Activated T-cell treated with anti-CD3 and anti-CD28 coated beads, Interleukin-2, amount 50 U/mL, for 4 hours (primary cell): ENCODE measurements at regions not wholly inside any gene's neighbourhood (a gene's known extent, or its start where the extent isn't known, plus 50 kb on each side); places are given as distances from the start of the nearest gene placed in this dataset.

ENCODE experiments used
- ATAC-seq, 2 donors: fragments of 200-7000 bp; cut with Tn5 transposase; one replicate each; pipeline ENCODE4 v1.10.0; 2021
- DNase-seq: peaks from one replicate; pipeline ENCODE4 v3.0.0-alpha.2; 2020
- H3K27me3 Mint-ChIP-seq: one replicate; pipeline ENCODE4 v1.8.0; 2021; ENCODE audit warnings: low read depth, mixed read lengths
- H3K36me3 Mint-ChIP-seq: one replicate; pipeline ENCODE4 v1.8.0; 2022; ENCODE audit warnings: mixed read lengths; ENCODE audit not compliant: insufficient read depth
- H3K4me1 Mint-ChIP-seq: one replicate; pipeline ENCODE4 v1.8.0; 2021; ENCODE audit warnings: low read depth, mixed read lengths
- H3K4me3 Mint-ChIP-seq: one replicate; pipeline ENCODE4 v1.8.0; 2021; ENCODE audit warnings: mild to moderate bottlenecking, moderate library complexity, mixed read lengths
- H3K9me3 Mint-ChIP-seq: one replicate; pipeline ENCODE4 v1.8.0; 2021; ENCODE audit warnings: mixed read lengths

DNA sequence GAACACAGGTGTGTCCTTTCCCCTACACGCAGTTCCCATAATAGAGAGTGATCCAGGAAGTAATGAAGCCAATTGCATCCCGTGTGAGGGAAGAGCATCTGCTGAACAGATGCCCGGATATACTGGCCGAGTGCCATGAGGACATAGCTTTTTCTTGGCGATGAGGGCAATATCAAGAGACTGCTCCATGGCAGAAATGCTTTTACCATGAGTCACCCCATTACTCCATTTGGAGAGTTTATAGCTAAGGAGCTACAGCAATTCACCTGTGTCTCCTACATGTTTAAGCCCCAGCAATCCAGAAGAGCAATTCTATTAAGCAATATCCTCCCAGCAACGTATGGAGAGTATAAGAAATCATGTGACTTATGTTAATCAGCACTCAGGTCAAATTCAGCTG, 222.0 kb upstream of the KLF4 start:
- ATAC-seq (no peak), DNase-seq (no peak)
- Mint-ChIP-seq H3K27me3 (peaks cover 4% of the 10 kb centered on the region), H3K4me1 (no peaks in the 10 kb centered on the region), H3K36me3 (no peaks in the 10 kb centered on the region), H3K9me3 (peaks cover 6% of the 10 kb centered on the region), H3K4me3 (no peak overlapping the region)

- peaks cover 4% of the 10 kb centered on the region for H3K27me3 Mint-ChIP-seq
- ATAC-seq, result no peak
- H3K4me1 Mint-ChIP-seq, result no peaks in the 10 kb centered on the region
- peaks cover 6% of the 10 kb centered on the region for H3K9me3 Mint-ChIP-seq
- H3K4me3 Mint-ChIP-seq, result no peak overlapping the region
- no peaks in the 10 kb centered on the region for H3K36me3 Mint-ChIP-seq
- no peak for DNase-seq
Observed at GRCh38 chr9:107710953-107711352, 221.4 kb upstream of the KLF4 start.

DNA sequence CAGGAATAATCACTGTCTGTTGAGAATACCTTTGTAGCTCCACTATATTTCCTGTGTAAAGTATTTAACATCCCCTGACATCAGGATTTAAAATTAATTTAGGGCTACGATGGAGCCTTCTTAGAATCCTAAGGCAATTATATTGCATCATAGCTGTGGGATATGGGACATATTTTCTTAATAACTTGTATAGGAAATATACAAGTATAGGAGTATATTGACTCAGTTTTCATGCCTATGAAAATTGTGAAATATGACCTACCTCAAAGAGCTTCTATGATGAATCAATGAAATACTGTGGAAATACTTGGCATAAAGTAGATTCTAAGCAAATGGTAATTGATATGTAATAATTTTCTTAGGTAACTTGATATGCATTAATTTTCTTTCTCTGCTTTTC, 221.0 kb upstream of the KLF4 start:
- H3K36me3 Mint-ChIP-seq, result no peaks in the 10 kb centered on the region
- H3K9me3 Mint-ChIP-seq, result peaks cover 6% of the 10 kb centered on the region
- no peak overlapping the region for H3K4me3 Mint-ChIP-seq
- ATAC-seq, result no peak
- peaks cover 4% of the 10 kb centered on the region for H3K27me3 Mint-ChIP-seq
- no peak for DNase-seq
- H3K4me1 Mint-ChIP-seq, result no peaks in the 10 kb centered on the region

GRCh38 chr9:107708791-107709190, 219.2 kb upstream of the KLF4 start:
- DNase-seq, result no peak
- no peaks in the 10 kb centered on the region for H3K4me1 Mint-ChIP-seq
- peaks cover 6% of the 10 kb centered on the region for H3K9me3 Mint-ChIP-seq
- no peak for ATAC-seq
- no peaks in the 10 kb centered on the region for H3K36me3 Mint-ChIP-seq
- H3K4me3 Mint-ChIP-seq, result no peak overlapping the region
- peaks cover 4% of the 10 kb centered on the region for H3K27me3 Mint-ChIP-seq

DNA sequence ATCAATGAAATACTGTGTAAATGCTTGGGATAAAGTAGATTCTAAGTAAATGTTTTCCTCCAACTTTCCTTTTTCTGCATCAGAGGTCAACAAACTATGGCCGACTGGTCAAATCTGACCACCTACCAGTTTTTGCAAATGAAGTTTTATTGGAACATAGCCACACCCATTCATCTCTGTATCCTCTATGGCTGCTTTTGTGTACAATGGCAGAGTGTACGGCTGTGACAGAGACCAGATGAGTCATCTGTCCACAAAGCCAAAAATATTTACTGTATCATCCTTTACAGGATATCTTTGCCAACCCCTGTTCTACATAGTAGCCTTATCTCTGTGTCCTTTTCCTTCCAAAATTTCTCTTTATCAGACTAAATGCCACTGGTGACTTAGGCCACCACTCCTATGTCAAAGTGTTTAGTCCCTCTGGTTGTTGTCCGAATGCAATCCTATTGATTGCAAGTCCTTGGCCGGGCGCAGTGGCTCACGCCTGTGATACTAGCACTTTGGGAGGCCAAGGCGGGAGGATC, 218.4 kb upstream of the KLF4 start:
- Mint-ChIP-seq H3K36me3 (no peaks in the 10 kb centered on the region), H3K4me3 (no peak overlapping the region), H3K9me3 (peaks cover 10% of the 10 kb centered on the region), H3K4me1 (no peaks in the 10 kb centered on the region), H3K27me3 (peaks cover 4% of the 10 kb centered on the region)
- no peak for ATAC-seq
- no peak for DNase-seq

- Mint-ChIP-seq H3K36me3 (no peaks in the 10 kb centered on the region), H3K4me1 (no peaks in the 10 kb centered on the region), H3K9me3 (peaks cover 10% of the 10 kb centered on the region), H3K4me3 (no peak overlapping the region), H3K27me3 (peaks cover 4% of the 10 kb centered on the region)
- DNase-seq (no peak), ATAC-seq (no peak)
Observed at GRCh38 chr9:107707428-107707837, 217.9 kb upstream of the KLF4 start.

DNA sequence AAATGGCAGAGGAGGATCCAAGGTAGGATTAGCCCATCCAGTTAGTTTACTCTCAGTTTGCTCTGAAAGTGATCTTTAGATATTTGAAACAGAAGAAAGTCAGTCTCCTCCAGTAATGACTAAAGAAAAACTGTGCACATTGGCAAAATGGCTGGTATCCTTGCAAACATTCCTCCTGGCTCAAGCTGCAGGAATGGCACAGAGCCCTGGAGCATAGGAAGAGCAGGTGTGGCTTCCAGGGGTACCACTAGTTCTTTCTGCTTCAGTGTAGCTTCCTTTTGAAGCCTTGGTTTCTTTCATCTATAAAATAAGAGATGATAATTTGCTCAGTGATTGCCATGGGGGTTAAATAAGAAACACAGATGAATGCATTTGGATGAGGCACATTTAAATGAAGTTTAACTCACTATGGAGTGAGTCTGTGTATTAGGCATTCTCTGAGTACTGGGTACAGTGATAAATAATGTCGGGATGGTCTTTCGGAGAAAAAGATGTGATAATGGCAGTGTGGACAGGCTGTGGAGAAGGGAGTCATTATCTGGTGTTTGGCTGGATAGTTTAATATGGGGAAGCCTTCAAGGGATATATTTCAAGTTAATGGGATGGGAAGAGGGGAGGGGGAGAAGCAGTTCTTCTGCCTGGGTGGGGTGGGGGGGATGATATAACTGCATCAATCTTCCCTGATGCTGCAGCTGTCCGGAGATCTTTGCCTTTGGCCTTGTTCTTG, 217.3 kb upstream of the KLF4 start:
- ATAC-seq (no peak), DNase-seq (no peak)
- Mint-ChIP-seq H3K4me1 (no peaks in the 10 kb centered on the region), H3K9me3 (peaks cover 10% of the 10 kb centered on the region), H3K36me3 (no peaks in the 10 kb centered on the region), H3K4me3 (no peak overlapping the region), H3K27me3 (peaks cover under 1% of the 10 kb centered on the region)

GRCh38 chr9:107705521-107705920, 216.0 kb upstream of the KLF4 start:
- Mint-ChIP-seq H3K36me3 (no peaks in the 10 kb centered on the region), H3K4me1 (peaks cover 2% of the 10 kb centered on the region), H3K9me3 (peaks cover 7% of the 10 kb centered on the region), H3K27me3 (no peaks in the 10 kb centered on the region), H3K4me3 (no peak overlapping the region)
- no peak for DNase-seq
- ATAC-seq, result no peak

GRCh38 chr9:107704774-107705173, 215.2 kb upstream of the KLF4 start:
- no peak overlapping the region for H3K4me3 Mint-ChIP-seq
- ATAC-seq (no peak), DNase-seq (no peak)
- H3K9me3 Mint-ChIP-seq, result peaks cover 7% of the 10 kb centered on the region
- no peaks in the 10 kb centered on the region for H3K36me3 Mint-ChIP-seq
- no peaks in the 10 kb centered on the region for H3K27me3 Mint-ChIP-seq
- H3K4me1 Mint-ChIP-seq, result peaks cover 2% of the 10 kb centered on the region

- Mint-ChIP-seq H3K27me3 (no peaks in the 10 kb centered on the region), H3K4me3 (no peak overlapping the region), H3K4me1 (peaks cover 2% of the 10 kb centered on the region), H3K36me3 (no peaks in the 10 kb centered on the region), H3K9me3 (peaks cover 7% of the 10 kb centered on the region)
- no peak for ATAC-seq
- DNase-seq, result no peak
Observed at GRCh38 chr9:107703651-107704050, 214.1 kb upstream of the KLF4 start.

DNA sequence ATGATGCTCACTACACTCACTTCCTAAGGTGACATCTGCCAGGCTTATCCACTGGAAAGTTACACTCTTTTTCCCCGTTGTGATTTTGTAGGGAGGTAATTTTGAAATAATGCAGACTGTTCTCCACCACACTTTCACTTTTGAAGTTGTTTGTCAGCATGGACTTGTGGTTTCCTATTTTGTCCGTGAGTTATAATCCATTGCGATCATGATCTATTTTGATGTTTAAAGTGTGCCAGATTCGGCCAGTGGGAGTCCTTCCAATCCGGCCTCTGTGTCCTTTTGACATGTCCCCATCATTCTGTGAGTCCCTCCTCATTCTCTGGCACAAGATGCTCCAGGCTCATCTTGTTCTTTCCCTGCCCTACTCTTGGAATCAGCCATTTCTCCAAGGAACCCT, 211.3 kb upstream of the KLF4 start:
- Mint-ChIP-seq H3K4me1 (peaks cover 2% of the 10 kb centered on the region), H3K4me3 (no peak overlapping the region), H3K27me3 (no peaks in the 10 kb centered on the region), H3K9me3 (peaks cover 7% of the 10 kb centered on the region), H3K36me3 (no peaks in the 10 kb centered on the region)
- ATAC-seq (no peak), DNase-seq (no peak)

DNA sequence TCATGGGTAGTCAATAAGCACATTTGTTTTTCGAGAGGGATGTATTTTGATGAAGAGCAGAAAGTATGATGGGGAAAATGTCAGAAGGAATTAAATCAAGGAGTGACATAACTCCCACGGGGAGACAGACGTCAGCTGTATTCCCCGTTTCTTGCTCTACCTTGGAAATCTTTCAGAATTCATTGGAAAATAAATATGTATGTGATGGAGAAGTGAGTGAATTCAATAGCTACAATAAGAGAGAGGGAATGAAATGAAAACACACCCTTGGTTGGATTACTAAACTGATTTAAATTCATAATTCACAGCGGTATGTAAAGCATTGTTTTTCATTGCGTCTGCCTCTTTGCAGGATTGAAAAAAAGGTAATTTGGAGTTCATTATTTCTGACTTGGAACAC, 209.7 kb upstream of the KLF4 start:
- Mint-ChIP-seq H3K9me3 (peaks cover 7% of the 10 kb centered on the region), H3K4me3 (no peak overlapping the region), H3K27me3 (no peaks in the 10 kb centered on the region), H3K36me3 (no peaks in the 10 kb centered on the region), H3K4me1 (peaks cover 2% of the 10 kb centered on the region)
- DNase-seq, result no peak
- ATAC-seq, result no peak

GRCh38 chr9:107698779-107699178, 209.2 kb upstream of the KLF4 start:
- H3K9me3 Mint-ChIP-seq, result peaks cover 6% of the 10 kb centered on the region
- no peaks in the 10 kb centered on the region for H3K36me3 Mint-ChIP-seq
- no peaks in the 10 kb centered on the region for H3K27me3 Mint-ChIP-seq
- peaks cover 2% of the 10 kb centered on the region for H3K4me1 Mint-ChIP-seq
- DNase-seq, result no peak
- no peak for ATAC-seq
- no peak overlapping the region for H3K4me3 Mint-ChIP-seq

GRCh38 chr9:107696302-107696701, 206.7 kb upstream of the KLF4 start:
- ATAC-seq, result no peak
- no peaks in the 10 kb centered on the region for H3K9me3 Mint-ChIP-seq

GRCh38 chr9:107694390-107694789, 204.8 kb upstream of the KLF4 start:
- Mint-ChIP-seq H3K4me1 (no peaks in the 10 kb centered on the region), H3K4me3 (no peak overlapping the region), H3K9me3 (no peaks in the 10 kb centered on the region), H3K36me3 (no peaks in the 10 kb centered on the region), H3K27me3 (no peaks in the 10 kb centered on the region)
- ATAC-seq, result no peak
- DNase-seq, result no peak

More at GRCh38 chr9:107696302-107696701, 206.7 kb upstream of the KLF4 start:
- Mint-ChIP-seq H3K36me3 (no peaks in the 10 kb centered on the region), H3K27me3 (no peaks in the 10 kb centered on the region), H3K4me3 (no peak overlapping the region), H3K4me1 (peaks cover 2% of the 10 kb centered on the region)
- DNase-seq, result no peak
